HepG2 (cell line): ENCODE measurements at regions not wholly inside any gene's neighbourhood (a gene's known extent, or its start where the extent isn't known, plus 50 kb on each side); places are given as distances from the start of the nearest gene placed in this dataset.

ENCODE experiments used
- CBX5 ChIP-seq: sonication (generic); formaldehyde crosslinking; IDR thresholded peaks from 2 replicates; pipeline ENCODE4 v1.4.0; 2020; ENCODE audit warnings: missing genetic modification reagents, borderline replicate concordance
- NCOA1 ChIP-seq: sonication (generic); formaldehyde crosslinking; IDR thresholded peaks from 2 replicates; pipeline ENCODE4 v1.9.0; 2021; ENCODE audit warnings: missing genetic modification reagents
- NR1H2 ChIP-seq: sonication (generic); formaldehyde crosslinking; IDR thresholded peaks from 2 replicates; pipeline ENCODE4 v1.8.1; 2022; ENCODE audit warnings: low read depth, missing genetic modification reagents, borderline replicate concordance
- ZNF121 ChIP-seq: sonication (generic); formaldehyde crosslinking; IDR thresholded peaks from 2 replicates; pipeline ENCODE4 v1.5.0; 2020; ENCODE audit warnings: mild to moderate bottlenecking, missing genetic modification reagents
- ZNF274 ChIP-seq: sonication (generic); formaldehyde crosslinking; IDR thresholded peaks from 2 replicates; pipeline ENCODE4 v1.5.1; 2020; ENCODE audit warnings: mild to moderate bottlenecking, missing genetic modification reagents
- TF ChIP-seq, protein P1 (sequence below): sonication (generic); formaldehyde crosslinking; IDR thresholded peaks from 2 replicates; pipeline ENCODE4 v1.4.0; 2020; ENCODE audit warnings: missing genetic modification reagents
- TF ChIP-seq, protein P2 (sequence below): sonication (generic); formaldehyde crosslinking; IDR thresholded peaks from 2 replicates; pipeline ENCODE4 v1.5.0; 2020; ENCODE audit warnings: mild to moderate bottlenecking, missing genetic modification reagents, moderate library complexity
- TF ChIP-seq, protein P3 (sequence below): IDR thresholded peaks from 2 replicates; pipeline ENCODE4 v1.6.1; 2016; ENCODE audit warnings: low read depth, missing genetic modification reagents, missing compliant biosample characterization
- TF ChIP-seq, protein P4 (sequence below): IDR thresholded peaks from 2 replicates; pipeline ENCODE4 v1.6.1; 2016; ENCODE audit warnings: low read depth, control low read depth
- TF ChIP-seq, protein P5 (sequence below): sonication (generic); formaldehyde crosslinking; conservative IDR thresholded peaks from 2 replicates; pipeline ENCODE4 v1.4.0; 2020; ENCODE audit warnings: missing genetic modification reagents
- TF ChIP-seq, protein P6 (sequence below): sonication (generic); formaldehyde crosslinking; IDR thresholded peaks from 2 replicates; pipeline ENCODE4 v1.8.1; 2023; ENCODE audit warnings: missing genetic modification reagents, inconsistent platforms, borderline replicate concordance

DNA sequence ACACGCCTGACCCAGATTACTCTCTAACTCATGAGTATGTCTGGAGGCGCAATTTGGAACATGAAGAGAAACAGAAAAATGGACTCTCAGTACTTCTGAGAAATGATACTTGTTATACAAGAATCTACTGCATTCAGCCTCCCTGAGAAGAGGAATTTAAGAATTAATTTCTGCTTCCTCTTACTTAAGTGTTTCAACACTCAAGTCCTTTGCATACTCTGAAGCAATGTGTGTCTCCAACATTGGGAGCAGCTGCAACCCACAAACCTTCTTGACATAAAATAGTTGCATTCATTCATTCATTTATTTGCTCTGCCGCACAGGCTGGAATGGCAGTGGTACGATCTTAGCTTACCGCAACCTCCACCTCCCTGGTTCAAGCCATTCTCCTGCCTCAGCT lies 199.8 kb downstream of the NPIPA7 start:
- TF ChIP-seq, protein P1, sequence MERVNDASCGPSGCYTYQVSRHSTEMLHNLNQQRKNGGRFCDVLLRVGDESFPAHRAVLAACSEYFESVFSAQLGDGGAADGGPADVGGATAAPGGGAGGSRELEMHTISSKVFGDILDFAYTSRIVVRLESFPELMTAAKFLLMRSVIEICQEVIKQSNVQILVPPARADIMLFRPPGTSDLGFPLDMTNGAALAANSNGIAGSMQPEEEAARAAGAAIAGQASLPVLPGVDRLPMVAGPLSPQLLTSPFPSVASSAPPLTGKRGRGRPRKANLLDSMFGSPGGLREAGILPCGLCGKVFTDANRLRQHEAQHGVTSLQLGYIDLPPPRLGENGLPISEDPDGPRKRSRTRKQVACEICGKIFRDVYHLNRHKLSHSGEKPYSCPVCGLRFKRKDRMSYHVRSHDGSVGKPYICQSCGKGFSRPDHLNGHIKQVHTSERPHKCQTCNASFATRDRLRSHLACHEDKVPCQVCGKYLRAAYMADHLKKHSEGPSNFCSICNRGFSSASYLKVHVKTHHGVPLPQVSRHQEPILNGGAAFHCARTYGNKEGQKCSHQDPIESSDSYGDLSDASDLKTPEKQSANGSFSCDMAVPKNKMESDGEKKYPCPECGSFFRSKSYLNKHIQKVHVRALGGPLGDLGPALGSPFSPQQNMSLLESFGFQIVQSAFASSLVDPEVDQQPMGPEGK (CRISPR knock-in tag), result no peak
- TF ChIP-seq, protein P2, sequence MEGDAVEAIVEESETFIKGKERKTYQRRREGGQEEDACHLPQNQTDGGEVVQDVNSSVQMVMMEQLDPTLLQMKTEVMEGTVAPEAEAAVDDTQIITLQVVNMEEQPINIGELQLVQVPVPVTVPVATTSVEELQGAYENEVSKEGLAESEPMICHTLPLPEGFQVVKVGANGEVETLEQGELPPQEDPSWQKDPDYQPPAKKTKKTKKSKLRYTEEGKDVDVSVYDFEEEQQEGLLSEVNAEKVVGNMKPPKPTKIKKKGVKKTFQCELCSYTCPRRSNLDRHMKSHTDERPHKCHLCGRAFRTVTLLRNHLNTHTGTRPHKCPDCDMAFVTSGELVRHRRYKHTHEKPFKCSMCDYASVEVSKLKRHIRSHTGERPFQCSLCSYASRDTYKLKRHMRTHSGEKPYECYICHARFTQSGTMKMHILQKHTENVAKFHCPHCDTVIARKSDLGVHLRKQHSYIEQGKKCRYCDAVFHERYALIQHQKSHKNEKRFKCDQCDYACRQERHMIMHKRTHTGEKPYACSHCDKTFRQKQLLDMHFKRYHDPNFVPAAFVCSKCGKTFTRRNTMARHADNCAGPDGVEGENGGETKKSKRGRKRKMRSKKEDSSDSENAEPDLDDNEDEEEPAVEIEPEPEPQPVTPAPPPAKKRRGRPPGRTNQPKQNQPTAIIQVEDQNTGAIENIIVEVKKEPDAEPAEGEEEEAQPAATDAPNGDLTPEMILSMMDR, result no peak
- TF ChIP-seq CBX5 (CRISPR knock-in tag) (no peak), NCOA1 (CRISPR knock-in tag) (no peak), ZNF121 (no peak), ZNF274 (CRISPR knock-in tag) (no peak), NR1H2 (CRISPR knock-in tag) (no peak)
- TF ChIP-seq, protein P3, sequence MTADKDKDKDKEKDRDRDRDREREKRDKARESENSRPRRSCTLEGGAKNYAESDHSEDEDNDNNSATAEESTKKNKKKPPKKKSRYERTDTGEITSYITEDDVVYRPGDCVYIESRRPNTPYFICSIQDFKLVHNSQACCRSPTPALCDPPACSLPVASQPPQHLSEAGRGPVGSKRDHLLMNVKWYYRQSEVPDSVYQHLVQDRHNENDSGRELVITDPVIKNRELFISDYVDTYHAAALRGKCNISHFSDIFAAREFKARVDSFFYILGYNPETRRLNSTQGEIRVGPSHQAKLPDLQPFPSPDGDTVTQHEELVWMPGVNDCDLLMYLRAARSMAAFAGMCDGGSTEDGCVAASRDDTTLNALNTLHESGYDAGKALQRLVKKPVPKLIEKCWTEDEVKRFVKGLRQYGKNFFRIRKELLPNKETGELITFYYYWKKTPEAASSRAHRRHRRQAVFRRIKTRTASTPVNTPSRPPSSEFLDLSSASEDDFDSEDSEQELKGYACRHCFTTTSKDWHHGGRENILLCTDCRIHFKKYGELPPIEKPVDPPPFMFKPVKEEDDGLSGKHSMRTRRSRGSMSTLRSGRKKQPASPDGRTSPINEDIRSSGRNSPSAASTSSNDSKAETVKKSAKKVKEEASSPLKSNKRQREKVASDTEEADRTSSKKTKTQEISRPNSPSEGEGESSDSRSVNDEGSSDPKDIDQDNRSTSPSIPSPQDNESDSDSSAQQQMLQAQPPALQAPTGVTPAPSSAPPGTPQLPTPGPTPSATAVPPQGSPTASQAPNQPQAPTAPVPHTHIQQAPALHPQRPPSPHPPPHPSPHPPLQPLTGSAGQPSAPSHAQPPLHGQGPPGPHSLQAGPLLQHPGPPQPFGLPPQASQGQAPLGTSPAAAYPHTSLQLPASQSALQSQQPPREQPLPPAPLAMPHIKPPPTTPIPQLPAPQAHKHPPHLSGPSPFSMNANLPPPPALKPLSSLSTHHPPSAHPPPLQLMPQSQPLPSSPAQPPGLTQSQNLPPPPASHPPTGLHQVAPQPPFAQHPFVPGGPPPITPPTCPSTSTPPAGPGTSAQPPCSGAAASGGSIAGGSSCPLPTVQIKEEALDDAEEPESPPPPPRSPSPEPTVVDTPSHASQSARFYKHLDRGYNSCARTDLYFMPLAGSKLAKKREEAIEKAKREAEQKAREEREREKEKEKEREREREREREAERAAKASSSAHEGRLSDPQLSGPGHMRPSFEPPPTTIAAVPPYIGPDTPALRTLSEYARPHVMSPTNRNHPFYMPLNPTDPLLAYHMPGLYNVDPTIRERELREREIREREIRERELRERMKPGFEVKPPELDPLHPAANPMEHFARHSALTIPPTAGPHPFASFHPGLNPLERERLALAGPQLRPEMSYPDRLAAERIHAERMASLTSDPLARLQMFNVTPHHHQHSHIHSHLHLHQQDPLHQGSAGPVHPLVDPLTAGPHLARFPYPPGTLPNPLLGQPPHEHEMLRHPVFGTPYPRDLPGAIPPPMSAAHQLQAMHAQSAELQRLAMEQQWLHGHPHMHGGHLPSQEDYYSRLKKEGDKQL, result no peak
- TF ChIP-seq, protein P4, sequence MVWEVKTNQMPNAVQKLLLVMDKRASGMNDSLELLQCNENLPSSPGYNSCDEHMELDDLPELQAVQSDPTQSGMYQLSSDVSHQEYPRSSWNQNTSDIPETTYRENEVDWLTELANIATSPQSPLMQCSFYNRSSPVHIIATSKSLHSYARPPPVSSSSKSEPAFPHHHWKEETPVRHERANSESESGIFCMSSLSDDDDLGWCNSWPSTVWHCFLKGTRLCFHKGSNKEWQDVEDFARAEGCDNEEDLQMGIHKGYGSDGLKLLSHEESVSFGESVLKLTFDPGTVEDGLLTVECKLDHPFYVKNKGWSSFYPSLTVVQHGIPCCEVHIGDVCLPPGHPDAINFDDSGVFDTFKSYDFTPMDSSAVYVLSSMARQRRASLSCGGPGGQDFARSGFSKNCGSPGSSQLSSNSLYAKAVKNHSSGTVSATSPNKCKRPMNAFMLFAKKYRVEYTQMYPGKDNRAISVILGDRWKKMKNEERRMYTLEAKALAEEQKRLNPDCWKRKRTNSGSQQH (CRISPR knock-in tag), result no peak
- TF ChIP-seq, protein P5, sequence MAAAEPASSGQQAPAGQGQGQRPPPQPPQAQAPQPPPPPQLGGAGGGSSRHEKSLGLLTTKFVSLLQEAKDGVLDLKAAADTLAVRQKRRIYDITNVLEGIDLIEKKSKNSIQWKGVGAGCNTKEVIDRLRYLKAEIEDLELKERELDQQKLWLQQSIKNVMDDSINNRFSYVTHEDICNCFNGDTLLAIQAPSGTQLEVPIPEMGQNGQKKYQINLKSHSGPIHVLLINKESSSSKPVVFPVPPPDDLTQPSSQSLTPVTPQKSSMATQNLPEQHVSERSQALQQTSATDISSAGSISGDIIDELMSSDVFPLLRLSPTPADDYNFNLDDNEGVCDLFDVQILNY, result no peak
- TF ChIP-seq, protein P6, sequence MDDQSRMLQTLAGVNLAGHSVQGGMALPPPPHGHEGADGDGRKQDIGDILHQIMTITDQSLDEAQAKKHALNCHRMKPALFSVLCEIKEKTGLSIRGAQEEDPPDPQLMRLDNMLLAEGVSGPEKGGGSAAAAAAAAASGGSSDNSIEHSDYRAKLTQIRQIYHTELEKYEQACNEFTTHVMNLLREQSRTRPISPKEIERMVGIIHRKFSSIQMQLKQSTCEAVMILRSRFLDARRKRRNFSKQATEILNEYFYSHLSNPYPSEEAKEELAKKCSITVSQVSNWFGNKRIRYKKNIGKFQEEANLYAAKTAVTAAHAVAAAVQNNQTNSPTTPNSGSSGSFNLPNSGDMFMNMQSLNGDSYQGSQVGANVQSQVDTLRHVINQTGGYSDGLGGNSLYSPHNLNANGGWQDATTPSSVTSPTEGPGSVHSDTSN, result no peak
